PFSK-1 (cell line): ENCODE measurements at regions not wholly inside any gene's neighbourhood (a gene's known extent, or its start where the extent isn't known, plus 50 kb on each side); places are given as distances from the start of the nearest gene placed in this dataset.

Experiments
- POLR2AphosphoS5 ChIP-seq: IDR thresholded peaks from 2 replicates; pipeline ENCODE4 v1.6.1; 2012; ENCODE audit warnings: low read depth, mild to moderate bottlenecking, control low read depth, low read length, moderate library complexity
- TF ChIP-seq, protein P1 (sequence below), 2 experiments: IDR thresholded peaks; 2 replicates each; pipeline versions ENCODE4 v1.6.1 to v1.8.0; 2011 to 2012; ENCODE audit warnings: low read depth in 2 of 2, low read length in 2 of 2, control low read depth in 1 of 2, inconsistent platforms in 1 of 2, mild to moderate bottlenecking in 1 of 2, moderate library complexity in 1 of 2; ENCODE audit not compliant: insufficient read depth in 1 of 2

DNA sequence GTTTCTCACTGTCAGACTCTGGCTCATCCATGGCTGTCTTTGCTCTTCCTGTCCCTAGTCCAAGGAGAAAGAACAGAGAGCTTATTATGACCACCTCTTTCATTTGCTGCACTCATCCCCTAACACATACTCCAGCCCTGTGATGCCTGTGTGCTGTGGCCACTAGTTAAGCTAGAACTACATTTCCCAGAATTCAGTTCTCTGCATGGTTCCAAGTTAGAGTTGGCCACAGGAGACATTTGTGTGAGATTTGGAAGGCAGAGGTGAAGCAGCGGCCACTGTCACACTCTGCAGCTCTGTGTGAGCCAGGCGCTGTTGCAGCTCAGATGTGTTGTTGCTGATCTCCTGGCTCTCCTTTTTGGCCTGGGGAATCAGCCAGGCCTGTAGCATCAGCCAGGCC lies 188.2 kb upstream of the ATP6AP2 start:
- no peak for TF ChIP-seq POLR2AphosphoS5
- TF ChIP-seq, protein P1, sequence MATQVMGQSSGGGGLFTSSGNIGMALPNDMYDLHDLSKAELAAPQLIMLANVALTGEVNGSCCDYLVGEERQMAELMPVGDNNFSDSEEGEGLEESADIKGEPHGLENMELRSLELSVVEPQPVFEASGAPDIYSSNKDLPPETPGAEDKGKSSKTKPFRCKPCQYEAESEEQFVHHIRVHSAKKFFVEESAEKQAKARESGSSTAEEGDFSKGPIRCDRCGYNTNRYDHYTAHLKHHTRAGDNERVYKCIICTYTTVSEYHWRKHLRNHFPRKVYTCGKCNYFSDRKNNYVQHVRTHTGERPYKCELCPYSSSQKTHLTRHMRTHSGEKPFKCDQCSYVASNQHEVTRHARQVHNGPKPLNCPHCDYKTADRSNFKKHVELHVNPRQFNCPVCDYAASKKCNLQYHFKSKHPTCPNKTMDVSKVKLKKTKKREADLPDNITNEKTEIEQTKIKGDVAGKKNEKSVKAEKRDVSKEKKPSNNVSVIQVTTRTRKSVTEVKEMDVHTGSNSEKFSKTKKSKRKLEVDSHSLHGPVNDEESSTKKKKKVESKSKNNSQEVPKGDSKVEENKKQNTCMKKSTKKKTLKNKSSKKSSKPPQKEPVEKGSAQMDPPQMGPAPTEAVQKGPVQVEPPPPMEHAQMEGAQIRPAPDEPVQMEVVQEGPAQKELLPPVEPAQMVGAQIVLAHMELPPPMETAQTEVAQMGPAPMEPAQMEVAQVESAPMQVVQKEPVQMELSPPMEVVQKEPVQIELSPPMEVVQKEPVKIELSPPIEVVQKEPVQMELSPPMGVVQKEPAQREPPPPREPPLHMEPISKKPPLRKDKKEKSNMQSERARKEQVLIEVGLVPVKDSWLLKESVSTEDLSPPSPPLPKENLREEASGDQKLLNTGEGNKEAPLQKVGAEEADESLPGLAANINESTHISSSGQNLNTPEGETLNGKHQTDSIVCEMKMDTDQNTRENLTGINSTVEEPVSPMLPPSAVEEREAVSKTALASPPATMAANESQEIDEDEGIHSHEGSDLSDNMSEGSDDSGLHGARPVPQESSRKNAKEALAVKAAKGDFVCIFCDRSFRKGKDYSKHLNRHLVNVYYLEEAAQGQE (IDR thresholded peaks at IDR 0.05; ENCODE audit: insufficient read depth in 1 of 2, low read depth in 2 of 2, low read length in 2 of 2): no peak
